Activated CD8-positive, alpha-beta T cell treated with anti-CD3 and anti-CD28 coated beads for 36 hours (primary cell): ENCODE measurements at regions not wholly inside any gene's neighbourhood (a gene's known extent, or its start where the extent isn't known, plus 50 kb on each side); places are given as distances from the start of the nearest gene placed in this dataset.

Experiments
- ATAC-seq: fragments of 200-7000 bp; cut with Tn5 transposase; one replicate; pipeline ENCODE4 v1.10.0; 2021; ENCODE audit warnings: mild to moderate bottlenecking, moderate library complexity
- CTCF ChIA-PET: fragments of 350-600 bp; sonication (Branson Sonifier 250); formaldehyde crosslinking; loops from one replicate; lab custom pipeline; 2021; ENCODE audit warnings: antibody characterized with exemption; lab: Charles Lee
- POLR2A ChIA-PET: fragments of 350-600 bp; sonication (Branson Sonifier 250); formaldehyde crosslinking; loops from one replicate; lab custom pipeline; 2021; ENCODE audit warnings: antibody characterized with exemption; lab: Charles Lee
- DNase-seq: peaks from one replicate; pipeline ENCODE4 v3.0.0-alpha.2; 2020
- H3K27ac Mint-ChIP-seq: one replicate; pipeline ENCODE4 v1.8.0; 2021; ENCODE audit warnings: mild to moderate bottlenecking, mixed read lengths
- H3K27me3 Mint-ChIP-seq: one replicate; pipeline ENCODE4 v1.8.0; 2021; ENCODE audit warnings: mixed read lengths
- H3K36me3 Mint-ChIP-seq: one replicate; pipeline ENCODE4 v1.8.0; 2021; ENCODE audit warnings: low read depth, mixed read lengths
- H3K4me1 Mint-ChIP-seq: one replicate; pipeline ENCODE4 v1.8.0; 2021; ENCODE audit warnings: low read depth, mixed read lengths
- H3K4me3 Mint-ChIP-seq: one replicate; pipeline ENCODE4 v1.8.0; 2021; ENCODE audit warnings: mild to moderate bottlenecking, moderate library complexity, mixed read lengths
- H3K9me3 Mint-ChIP-seq: one replicate; pipeline ENCODE4 v1.8.0; 2021; ENCODE audit warnings: mixed read lengths
- intact Hi-C: fragments of 100-400 bp; cut with micrococcal nuclease; formaldehyde crosslinking; loops from one replicate; pipeline ENCODE4 v1.10.0; 2022
- TF ChIP-seq, protein P1 (sequence below): fragments of 200-600 bp; IDR thresholded peaks from one replicate; pipeline ENCODE4 v1.8.0; 2022; ENCODE audit warnings: antibody characterized with exemption, mild to moderate bottlenecking

DNA sequence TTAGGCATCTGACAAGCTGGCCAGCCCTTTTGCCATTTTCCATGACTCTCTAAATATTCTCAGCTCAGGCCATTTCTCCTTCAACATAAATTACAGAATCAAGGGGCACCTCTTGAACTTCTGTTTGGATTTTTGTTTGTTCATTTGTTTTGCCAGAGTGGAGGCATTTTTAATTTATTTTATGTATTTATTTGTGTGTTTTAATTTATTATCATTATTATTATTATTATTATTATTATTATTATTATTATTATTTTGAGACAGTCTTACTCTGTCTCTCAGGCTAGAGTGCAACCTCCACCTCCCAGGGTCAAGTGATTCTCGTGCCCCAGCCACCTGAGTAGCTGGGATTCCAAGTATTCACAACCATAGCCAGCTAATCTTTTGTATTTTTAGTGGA lies 1578.0 kb downstream of the CDH8 start:
- DNase-seq: no peak
- intact Hi-C loops: no loop called here

DNA sequence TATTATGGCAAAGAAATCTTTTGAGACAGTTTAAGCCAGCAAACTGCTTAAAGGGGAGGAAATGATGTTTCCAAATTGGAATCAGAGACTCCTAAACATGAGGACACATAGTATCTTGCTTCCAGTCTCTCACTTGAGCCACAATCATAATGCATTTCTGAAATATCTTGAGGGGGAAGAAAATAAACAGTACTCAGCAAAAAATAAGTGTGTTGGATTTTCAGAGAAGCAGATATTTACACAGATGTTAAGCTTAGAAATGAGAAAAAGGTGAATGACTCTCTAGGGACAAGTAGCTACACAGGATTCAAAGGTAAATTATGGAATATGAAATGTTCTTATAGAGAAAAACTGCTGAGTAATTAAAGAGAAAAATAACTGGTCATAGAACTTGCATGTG lies 1583.6 kb downstream of the CDH8 start:
- TF ChIP-seq, protein P1, sequence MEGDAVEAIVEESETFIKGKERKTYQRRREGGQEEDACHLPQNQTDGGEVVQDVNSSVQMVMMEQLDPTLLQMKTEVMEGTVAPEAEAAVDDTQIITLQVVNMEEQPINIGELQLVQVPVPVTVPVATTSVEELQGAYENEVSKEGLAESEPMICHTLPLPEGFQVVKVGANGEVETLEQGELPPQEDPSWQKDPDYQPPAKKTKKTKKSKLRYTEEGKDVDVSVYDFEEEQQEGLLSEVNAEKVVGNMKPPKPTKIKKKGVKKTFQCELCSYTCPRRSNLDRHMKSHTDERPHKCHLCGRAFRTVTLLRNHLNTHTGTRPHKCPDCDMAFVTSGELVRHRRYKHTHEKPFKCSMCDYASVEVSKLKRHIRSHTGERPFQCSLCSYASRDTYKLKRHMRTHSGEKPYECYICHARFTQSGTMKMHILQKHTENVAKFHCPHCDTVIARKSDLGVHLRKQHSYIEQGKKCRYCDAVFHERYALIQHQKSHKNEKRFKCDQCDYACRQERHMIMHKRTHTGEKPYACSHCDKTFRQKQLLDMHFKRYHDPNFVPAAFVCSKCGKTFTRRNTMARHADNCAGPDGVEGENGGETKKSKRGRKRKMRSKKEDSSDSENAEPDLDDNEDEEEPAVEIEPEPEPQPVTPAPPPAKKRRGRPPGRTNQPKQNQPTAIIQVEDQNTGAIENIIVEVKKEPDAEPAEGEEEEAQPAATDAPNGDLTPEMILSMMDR: no peak
- ATAC-seq (no peak), DNase-seq (no peak)
- H3K27me3 Mint-ChIP-seq: no peaks in the 10 kb centered on the region
- no peak overlapping the region for H3K4me3 Mint-ChIP-seq
- peaks cover 22% of the 10 kb centered on the region for H3K9me3 Mint-ChIP-seq
- no peak overlapping the region for H3K27ac Mint-ChIP-seq
- H3K4me1 Mint-ChIP-seq: no peaks in the 10 kb centered on the region
- no peaks in the 10 kb centered on the region for H3K36me3 Mint-ChIP-seq
- ChIA-PET POLR2A (no interaction called here), CTCF (no interaction called here)
- intact Hi-C loops: no loop called here

More for the DNA sequence above, 1578.0 kb downstream of the CDH8 start:
- H3K9me3 Mint-ChIP-seq: peaks cover 14% of the 10 kb centered on the region
- H3K4me1 Mint-ChIP-seq: no peaks in the 10 kb centered on the region
- H3K27me3 Mint-ChIP-seq: no peaks in the 10 kb centered on the region
- H3K36me3 Mint-ChIP-seq: no peaks in the 10 kb centered on the region
- TF ChIP-seq, protein P1: no peak
- no peak overlapping the region for H3K27ac Mint-ChIP-seq
- H3K4me3 Mint-ChIP-seq: no peak overlapping the region
- ChIA-PET CTCF (no interaction called here), POLR2A (no interaction called here)
- ATAC-seq: no peak

DNA sequence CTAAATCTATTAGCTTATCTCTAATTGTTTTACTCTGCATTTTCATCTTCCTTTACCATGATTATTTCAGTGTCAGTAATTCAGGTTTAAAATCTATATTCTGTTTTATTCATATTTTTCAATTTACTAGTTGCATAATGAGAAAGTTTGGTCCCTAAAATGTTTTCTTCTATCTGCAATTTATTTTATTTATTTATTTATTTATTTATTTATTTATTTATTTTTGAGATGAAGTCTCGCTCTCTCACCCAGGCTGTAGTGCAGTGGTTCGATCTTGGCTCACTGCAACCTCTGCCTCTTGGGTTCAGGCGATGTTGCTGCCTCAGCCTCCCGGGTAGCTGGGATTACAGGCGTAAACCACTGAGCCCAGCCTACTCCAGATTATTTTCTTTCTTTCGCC lies 1597.3 kb downstream of the CDH8 start:
- H3K36me3 Mint-ChIP-seq: no peaks in the 10 kb centered on the region
- POLR2A ChIA-PET: no interaction called here
- ATAC-seq (no peak), DNase-seq (no peak)
- intact Hi-C loops: no loop called here
- H3K27ac Mint-ChIP-seq: no peak overlapping the region
- CTCF ChIA-PET: no interaction called here
- no peaks in the 10 kb centered on the region for H3K4me1 Mint-ChIP-seq
- H3K9me3 Mint-ChIP-seq: peaks cover 6% of the 10 kb centered on the region
- H3K4me3 Mint-ChIP-seq: no peak overlapping the region
- TF ChIP-seq, protein P1: no peak
- no peaks in the 10 kb centered on the region for H3K27me3 Mint-ChIP-seq

DNA sequence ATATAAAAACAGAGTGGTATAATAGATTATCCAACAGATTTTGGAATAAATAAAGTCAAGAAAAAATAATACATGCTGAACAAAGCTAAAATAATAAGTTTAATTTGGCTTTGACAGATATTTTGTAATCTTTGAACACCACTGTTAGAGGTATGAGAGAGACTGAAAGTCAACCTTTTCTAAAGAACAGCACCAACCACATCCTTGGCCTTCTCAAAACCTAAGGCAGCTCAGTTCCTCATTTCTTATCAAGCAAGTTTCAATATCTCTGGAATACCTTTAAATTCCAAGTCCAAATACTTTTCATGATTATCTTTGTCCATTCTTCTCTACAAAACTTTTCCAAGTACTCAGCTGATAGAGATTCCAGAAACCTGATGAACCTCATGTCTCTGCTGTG lies 1603.8 kb downstream of the CDH8 start:
- H3K36me3 Mint-ChIP-seq: no peaks in the 10 kb centered on the region
- intact Hi-C loops: no loop called here
- ATAC-seq (no peak), DNase-seq (no peak)
- H3K27me3 Mint-ChIP-seq: no peaks in the 10 kb centered on the region
- no peak overlapping the region for H3K4me3 Mint-ChIP-seq
- no peaks in the 10 kb centered on the region for H3K4me1 Mint-ChIP-seq
- CTCF ChIA-PET: no interaction called here
- TF ChIP-seq, protein P1: no peak
- peaks cover 13% of the 10 kb centered on the region for H3K9me3 Mint-ChIP-seq
- H3K27ac Mint-ChIP-seq: no peak overlapping the region
- POLR2A ChIA-PET: no interaction called here

DNA sequence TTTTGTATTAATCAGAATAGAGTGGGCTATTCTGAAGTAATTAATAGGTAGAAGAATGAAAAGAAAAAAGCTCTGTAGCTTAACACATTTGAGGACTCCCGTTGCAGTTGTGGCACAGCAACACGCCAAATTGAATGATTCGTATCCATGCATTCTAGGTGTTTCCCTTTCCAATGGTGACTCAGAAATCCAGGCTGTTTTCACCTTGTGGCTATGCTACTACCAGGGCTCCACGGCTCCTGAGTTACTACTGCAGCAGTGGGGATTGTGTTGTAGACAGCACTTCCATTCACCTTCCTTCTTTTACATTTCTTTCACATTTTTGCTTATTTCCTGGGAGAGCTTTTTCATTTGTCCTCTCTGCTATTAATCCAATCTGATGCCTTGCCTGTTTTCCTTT lies 1616.4 kb downstream of the CDH8 start:
- Mint-ChIP-seq H3K27ac (no peak overlapping the region), H3K9me3 (peaks cover 17% of the 10 kb centered on the region), H3K27me3 (no peaks in the 10 kb centered on the region), H3K36me3 (no peaks in the 10 kb centered on the region), H3K4me3 (no peak overlapping the region), H3K4me1 (no peaks in the 10 kb centered on the region)
- TF ChIP-seq, protein P1: no peak
- CTCF ChIA-PET: no interaction called here
- POLR2A ChIA-PET: no interaction called here
- intact Hi-C loops: no loop called here
- ATAC-seq (no peak), DNase-seq (no peak)
